CD4-positive, alpha-beta T cell (primary cell): ENCODE measurements at regions not wholly inside any gene's neighbourhood (a gene's known extent, or its start where the extent isn't known, plus 50 kb on each side); places are given as distances from the start of the nearest gene placed in this dataset.

Experiments used
- ATAC-seq: fragments of 200-7000 bp; cut with Tn5 transposase; one replicate; pipeline ENCODE4 v1.10.0; 2022; ENCODE audit warnings: mild to moderate bottlenecking; ENCODE audit not compliant: poor library complexity
- CTCF ChIA-PET: fragments of 350-600 bp; sonication (Branson Sonifier 250); formaldehyde crosslinking; loops from one replicate; lab custom pipeline; 2021; ENCODE audit warnings: antibody characterized with exemption, inconsistent platforms; lab: Charles Lee
- POLR2A ChIA-PET: fragments of 350-600 bp; sonication (Branson Sonifier 250); formaldehyde crosslinking; loops from one replicate; lab custom pipeline; 2021; ENCODE audit warnings: antibody characterized with exemption, inconsistent platforms; lab: Charles Lee
- DNase-seq, 14 experiments: peaks; one replicate each; pipeline ENCODE4 v3.0.0-alpha.2; 2013 to 2020; ENCODE audit warnings: mixed read lengths in 2 of 14
- H3K27ac ChIP-seq, 2 donors: one replicate each; pipeline versions ENCODE4 v1.5.1 to v1.7.0; 2013; ENCODE audit warnings: low read length in 2 of 2, low read depth in 1 of 2, mild to moderate bottlenecking in 1 of 2
- H3K27me3 ChIP-seq, 2 experiments: 1 replicate in 1 of 2; 2 replicates in 1 of 2; pipeline versions ENCODE4 v1.6.1 to v1.7.0; 2013; ENCODE audit warnings: low read length in 2 of 2, control low read depth in 1 of 2, mild to moderate bottlenecking in 1 of 2, moderate library complexity in 1 of 2; ENCODE audit not compliant: insufficient read depth in 2 of 2, control insufficient read depth in 1 of 2
- H3K36me3 ChIP-seq: one replicate; pipeline ENCODE4 v1.6.1; 2013; ENCODE audit warnings: low read length, control low read depth; ENCODE audit not compliant: insufficient read depth
- H3K4me1 ChIP-seq: one replicate; pipeline ENCODE4 v1.6.1; 2013; ENCODE audit warnings: low read length, control low read depth; ENCODE audit not compliant: insufficient read depth
- H3K4me3 ChIP-seq: one replicate; pipeline ENCODE4 v1.5.1; 2013; ENCODE audit warnings: mild to moderate bottlenecking, low read length, moderate library complexity
- H3K9me3 ChIP-seq, 2 experiments: 1 replicate in 1 of 2; 2 replicates in 1 of 2; pipeline versions ENCODE4 v1.6.1 to v1.7.0; 2013; ENCODE audit warnings: low read length in 2 of 2, mild to moderate bottlenecking in 2 of 2, control low read depth in 1 of 2, moderate library complexity in 1 of 2; ENCODE audit not compliant: control insufficient read depth in 1 of 2, insufficient read depth in 1 of 2
- H3K27ac Mint-ChIP-seq: one replicate; pipeline ENCODE4 v1.8.0; 2020; ENCODE audit warnings: mixed read lengths
- H3K27me3 Mint-ChIP-seq: one replicate; pipeline ENCODE4 v1.8.0; 2021; ENCODE audit warnings: mixed read lengths
- H3K36me3 Mint-ChIP-seq: one replicate; pipeline ENCODE4 v1.8.0; 2021; ENCODE audit warnings: low read depth, mixed read lengths
- H3K4me1 Mint-ChIP-seq: one replicate; pipeline ENCODE4 v1.8.0; 2021; ENCODE audit warnings: low read depth, mixed read lengths
- H3K4me3 Mint-ChIP-seq: one replicate; pipeline ENCODE4 v1.8.0; 2020; ENCODE audit warnings: mild to moderate bottlenecking, mixed read lengths
- H3K9me3 Mint-ChIP-seq: one replicate; pipeline ENCODE4 v1.8.0; 2020; ENCODE audit warnings: mixed read lengths
- CTCF ChIP-seq: fragments of 200-600 bp; IDR thresholded peaks from one replicate; pipeline ENCODE4 v1.8.0; 2022; ENCODE audit warnings: antibody characterized with exemption, mild to moderate bottlenecking
- intact Hi-C, 2 experiments: fragments of 100-400 bp; cut with DNase I in 1 of 2; cut with micrococcal nuclease in 1 of 2; formaldehyde crosslinking; loops; one replicate each; pipeline versions ENCODE4 v1.15.1 to v1.9.0; 2023 to 2025; cut with DNase I, micrococcal nuclease

- Mint-ChIP-seq H3K9me3 (peaks cover 4% of the 10 kb centered on the region), H3K36me3 (no peaks in the 10 kb centered on the region)
Observed at GRCh38 chr9:28207657-28208056, 634.4 kb upstream of the C9orf72 start.

GRCh38 chr9:28209130-28209529, 635.8 kb upstream of the C9orf72 start:
- Histone ChIP-seq H3K36me3 (no peaks in the 10 kb centered on the region), H3K27ac (no peak overlapping the region), H3K4me1 (no peaks in the 10 kb centered on the region), H3K4me3 (no peak overlapping the region), H3K27me3 (no peaks in the 10 kb centered on the region), H3K9me3 (no peaks in the 10 kb centered on the region)
- Mint-ChIP-seq H3K9me3 (peaks cover 7% of the 10 kb centered on the region), H3K27me3 (no peaks in the 10 kb centered on the region), H3K4me3 (no peak overlapping the region), H3K27ac (no peak overlapping the region), H3K4me1 (no peaks in the 10 kb centered on the region), H3K36me3 (no peaks in the 10 kb centered on the region)
- DNase-seq (no peak), ATAC-seq (no peak)
- TF ChIP-seq CTCF = no peak
- ChIA-PET CTCF (no interaction called here), POLR2A (no interaction called here)
- intact Hi-C loops = no loop called here

More at GRCh38 chr9:28207657-28208056, 634.4 kb upstream of the C9orf72 start:
- DNase-seq = no peak
- no peak for ATAC-seq
- ChIA-PET CTCF (no interaction called here), POLR2A (no interaction called here)
- H3K4me1 ChIP-seq = no peaks in the 10 kb centered on the region
- no peaks in the 10 kb centered on the region for H3K36me3 ChIP-seq
- no peak overlapping the region for H3K27ac ChIP-seq
- no peaks in the 10 kb centered on the region for H3K4me1 Mint-ChIP-seq
- no peak overlapping the region for H3K27ac Mint-ChIP-seq
- no peaks in the 10 kb centered on the region for H3K27me3 Mint-ChIP-seq
- TF ChIP-seq CTCF = no peak
- intact Hi-C loops = no loop called here
- H3K4me3 ChIP-seq = no peak overlapping the region
- no peaks in the 10 kb centered on the region for H3K9me3 ChIP-seq
- H3K27me3 ChIP-seq = no peaks in the 10 kb centered on the region
- H3K4me3 Mint-ChIP-seq = no peak overlapping the region

GRCh38 chr9:28212979-28213378, 639.7 kb upstream of the C9orf72 start:
- no peak for TF ChIP-seq CTCF
- ATAC-seq = no peak

More at GRCh38 chr9:28212979-28213378, 639.7 kb upstream of the C9orf72 start:
- no peaks in the 10 kb centered on the region for H3K36me3 ChIP-seq
- CTCF ChIA-PET = no interaction called here
- no peaks in the 10 kb centered on the region for H3K27me3 ChIP-seq
- no peaks in the 10 kb centered on the region for H3K27me3 Mint-ChIP-seq
- no peaks in the 10 kb centered on the region for H3K4me1 Mint-ChIP-seq
- no peak for DNase-seq
- no peak overlapping the region for H3K27ac ChIP-seq
- H3K4me1 ChIP-seq = no peaks in the 10 kb centered on the region
- POLR2A ChIA-PET = no interaction called here
- no peak overlapping the region for H3K27ac Mint-ChIP-seq
- H3K36me3 Mint-ChIP-seq = no peaks in the 10 kb centered on the region
- intact Hi-C loops = no loop called here
- H3K4me3 ChIP-seq = no peak overlapping the region
- H3K9me3 ChIP-seq = no peaks in the 10 kb centered on the region
- peaks cover 5% of the 10 kb centered on the region for H3K9me3 Mint-ChIP-seq
- no peak overlapping the region for H3K4me3 Mint-ChIP-seq
